Calu3 (cell line): ENCODE measurements at regions not wholly inside any gene's neighbourhood (a gene's known extent, or its start where the extent isn't known, plus 50 kb on each side); places are given as distances from the start of the nearest gene placed in this dataset.

Source experiments
- BruUV-seq: library from RNA; stranded (reverse); fragments of 400-500 nt; replicated peaks from 2 replicates; lab custom pipeline; 2021; lab: Mats Ljungman, UMichigan
- CTCF ChIA-PET: fragments of 300-600 bp; sonication (Branson Sonifier 250); formaldehyde crosslinking; loops from one replicate; lab custom pipeline; 2022; ENCODE audit warnings: antibody characterized with exemption; lab: Charles Lee
- DNase-seq: peaks from one replicate; pipeline ENCODE4 v3.0.0; 2022
- H3K27ac Mint-ChIP-seq: one replicate; pipeline ENCODE4 v1.8.0; 2022; ENCODE audit warnings: mixed read lengths; ENCODE audit not compliant: unreplicated experiment
- H3K27me3 Mint-ChIP-seq: one replicate; pipeline ENCODE4 v1.8.0; 2022; ENCODE audit warnings: mixed read lengths; ENCODE audit not compliant: unreplicated experiment
- H3K36me3 Mint-ChIP-seq: one replicate; pipeline ENCODE4 v1.8.0; 2022; ENCODE audit warnings: mild to moderate bottlenecking, moderate library complexity, mixed read lengths; ENCODE audit not compliant: insufficient read depth, unreplicated experiment
- H3K4me1 Mint-ChIP-seq: one replicate; pipeline ENCODE4 v1.8.0; 2022; ENCODE audit warnings: mild to moderate bottlenecking, low read depth, mixed read lengths; ENCODE audit not compliant: unreplicated experiment
- H3K4me3 Mint-ChIP-seq: one replicate; pipeline ENCODE4 v1.8.0; 2022; ENCODE audit warnings: mild to moderate bottlenecking, low read depth, moderate library complexity, mixed read lengths; ENCODE audit not compliant: unreplicated experiment
- H3K9me3 Mint-ChIP-seq: one replicate; pipeline ENCODE4 v1.8.0; 2022; ENCODE audit warnings: low read depth, mixed read lengths; ENCODE audit not compliant: unreplicated experiment
- intact Hi-C: fragments of 100-400 bp; cut with micrococcal nuclease; formaldehyde crosslinking; loops from one replicate; pipeline ENCODE4 v1.10.0; 2022; ENCODE audit not compliant: unreplicated experiment
- TF ChIP-seq, protein P1 (sequence below): fragments of 200-600 bp; IDR thresholded peaks from one replicate; pipeline ENCODE4 v1.8.0; 2022; ENCODE audit warnings: antibody characterized with exemption; ENCODE audit not compliant: unreplicated experiment

DNA sequence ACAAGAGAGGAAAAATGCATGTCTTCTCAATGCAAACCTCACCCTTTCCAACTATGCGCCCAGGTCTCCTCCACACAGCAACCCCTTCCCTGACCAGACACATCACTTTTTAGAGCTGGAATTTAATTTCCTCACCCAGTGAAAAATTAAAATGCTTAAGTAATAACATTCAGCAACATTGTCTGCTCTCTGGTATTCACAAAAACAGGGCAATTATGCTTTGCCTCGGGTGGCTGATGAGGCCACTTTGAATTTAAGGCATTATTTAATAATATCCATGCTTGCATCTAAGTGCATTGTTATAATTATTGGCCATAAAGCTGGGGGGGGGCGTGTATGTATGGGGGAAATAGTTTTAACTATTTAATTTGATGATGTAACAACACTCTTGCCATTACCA is 777.8 kb upstream of the NRSN1 start:
- H3K4me3 Mint-ChIP-seq: no peak overlapping the region
- TF ChIP-seq, protein P1, sequence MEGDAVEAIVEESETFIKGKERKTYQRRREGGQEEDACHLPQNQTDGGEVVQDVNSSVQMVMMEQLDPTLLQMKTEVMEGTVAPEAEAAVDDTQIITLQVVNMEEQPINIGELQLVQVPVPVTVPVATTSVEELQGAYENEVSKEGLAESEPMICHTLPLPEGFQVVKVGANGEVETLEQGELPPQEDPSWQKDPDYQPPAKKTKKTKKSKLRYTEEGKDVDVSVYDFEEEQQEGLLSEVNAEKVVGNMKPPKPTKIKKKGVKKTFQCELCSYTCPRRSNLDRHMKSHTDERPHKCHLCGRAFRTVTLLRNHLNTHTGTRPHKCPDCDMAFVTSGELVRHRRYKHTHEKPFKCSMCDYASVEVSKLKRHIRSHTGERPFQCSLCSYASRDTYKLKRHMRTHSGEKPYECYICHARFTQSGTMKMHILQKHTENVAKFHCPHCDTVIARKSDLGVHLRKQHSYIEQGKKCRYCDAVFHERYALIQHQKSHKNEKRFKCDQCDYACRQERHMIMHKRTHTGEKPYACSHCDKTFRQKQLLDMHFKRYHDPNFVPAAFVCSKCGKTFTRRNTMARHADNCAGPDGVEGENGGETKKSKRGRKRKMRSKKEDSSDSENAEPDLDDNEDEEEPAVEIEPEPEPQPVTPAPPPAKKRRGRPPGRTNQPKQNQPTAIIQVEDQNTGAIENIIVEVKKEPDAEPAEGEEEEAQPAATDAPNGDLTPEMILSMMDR: no peak
- BruUV-seq: no TSS peak

DNA sequence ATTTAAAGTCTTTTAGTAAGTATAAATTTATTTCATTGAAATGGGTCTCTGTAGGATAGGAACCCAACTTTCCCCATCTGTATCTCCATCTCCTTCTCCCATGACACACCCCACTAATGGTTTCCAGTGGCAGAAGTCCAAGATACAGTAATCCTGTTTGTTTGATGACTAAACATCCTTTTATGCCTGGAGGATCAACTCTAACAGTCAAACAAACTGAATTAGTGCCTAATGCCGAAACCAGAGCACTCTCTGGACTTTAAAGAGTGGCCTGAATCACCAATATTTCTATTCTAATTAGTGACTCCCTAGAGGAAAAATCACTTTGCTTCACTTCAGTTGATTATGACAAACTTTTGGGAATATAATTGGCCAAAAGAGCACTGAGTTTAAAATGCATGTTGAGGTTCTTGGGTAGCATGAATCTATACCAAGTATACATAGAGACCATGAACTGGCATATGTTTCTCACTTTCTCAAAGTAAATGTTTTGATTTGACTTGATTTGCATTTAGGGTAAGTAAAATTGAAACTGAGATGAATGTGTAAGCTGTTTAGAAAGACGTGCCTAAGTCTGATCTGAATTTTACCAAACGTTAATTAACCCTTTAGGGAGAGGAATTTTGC is 776.4 kb upstream of the NRSN1 start:
- CTCF ChIA-PET: no interaction called here
- Mint-ChIP-seq H3K27ac (no peak overlapping the region), H3K27me3 (no peaks in the 10 kb centered on the region), H3K9me3 (peaks cover 11% of the 10 kb centered on the region), H3K36me3 (no peaks in the 10 kb centered on the region), H3K4me1 (peaks cover 12% of the 10 kb centered on the region), H3K4me3 (no peak overlapping the region)
- intact Hi-C loops: no loop called here
- TF ChIP-seq, protein P1: no peak
- DNase-seq: peak; percentile 7
- BruUV-seq: no TSS peak

More for the DNA sequence above, 777.8 kb upstream of the NRSN1 start:
- DNase-seq: no peak
- peaks cover 15% of the 10 kb centered on the region for H3K9me3 Mint-ChIP-seq
- CTCF ChIA-PET: no interaction called here
- H3K36me3 Mint-ChIP-seq: no peaks in the 10 kb centered on the region
- H3K27me3 Mint-ChIP-seq: no peaks in the 10 kb centered on the region
- peaks cover 12% of the 10 kb centered on the region for H3K4me1 Mint-ChIP-seq
- intact Hi-C loops: no loop called here
- H3K27ac Mint-ChIP-seq: no peak overlapping the region

DNA sequence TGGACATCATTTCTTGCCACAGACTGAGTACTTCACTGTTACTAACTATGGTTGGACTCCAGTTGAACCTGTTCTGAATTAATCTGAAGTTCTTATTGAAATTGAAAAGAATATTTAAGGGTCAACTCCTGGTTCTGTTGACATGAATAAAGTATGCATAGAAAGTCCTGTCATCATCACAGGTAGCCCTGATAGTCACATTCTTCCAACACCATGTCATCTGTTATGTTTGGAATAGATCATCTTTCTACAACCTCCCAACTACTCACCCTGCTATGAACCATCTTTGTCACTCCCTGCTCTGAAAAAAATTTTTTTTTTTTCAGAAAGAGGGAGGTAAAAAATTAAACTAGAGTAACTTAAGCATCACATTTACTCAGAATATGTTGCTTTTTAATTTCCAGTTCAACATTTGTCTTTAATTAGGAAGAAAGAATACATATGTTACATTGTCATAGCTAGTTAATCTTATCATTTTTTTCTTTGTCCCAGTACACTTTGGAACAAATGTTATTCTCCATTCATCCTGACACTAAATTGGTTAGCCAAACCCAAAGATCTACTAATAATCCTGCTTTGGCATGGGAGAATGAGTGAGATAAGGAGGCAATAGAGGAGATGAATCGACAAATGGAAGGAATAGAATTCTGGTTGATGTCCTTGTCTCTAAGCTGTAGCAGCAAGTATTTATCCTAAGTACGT is 775.1 kb upstream of the NRSN1 start:
- Mint-ChIP-seq H3K27me3 (no peaks in the 10 kb centered on the region), H3K27ac (no peak overlapping the region), H3K9me3 (peaks cover 11% of the 10 kb centered on the region), H3K4me1 (peaks cover 12% of the 10 kb centered on the region), H3K4me3 (no peak overlapping the region), H3K36me3 (no peaks in the 10 kb centered on the region)
- no TSS peak for BruUV-seq
- intact Hi-C loops: no loop called here
- CTCF ChIA-PET: no interaction called here
- no peak for DNase-seq
- TF ChIP-seq, protein P1: no peak

DNA sequence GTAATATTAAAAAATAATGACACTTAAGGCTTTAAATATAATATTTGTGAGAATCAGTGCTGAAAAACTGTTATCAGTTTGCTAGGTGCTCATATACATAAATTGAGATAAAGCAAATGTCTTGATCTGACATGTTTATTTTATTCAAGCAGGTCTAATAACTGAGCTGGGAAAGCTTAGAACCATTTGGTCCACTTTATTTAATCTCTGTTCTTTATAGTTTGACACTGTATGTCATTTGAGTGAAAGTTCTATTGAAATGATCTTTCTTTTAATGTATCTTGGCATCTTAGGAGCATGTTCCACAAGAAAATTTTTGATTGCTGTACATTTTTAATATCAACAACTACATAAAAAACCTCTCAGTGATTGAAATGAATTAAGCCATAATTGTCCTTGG is 772.0 kb upstream of the NRSN1 start:
- intact Hi-C loops: no loop called here
- CTCF ChIA-PET: interaction anchor here (0.6 kb wide), 1 partner anchor 80 kb away, joined by 3 read pairs; no protein-coding TSS in a partner anchor
- Mint-ChIP-seq H3K27me3 (no peaks in the 10 kb centered on the region), H3K9me3 (peaks cover 14% of the 10 kb centered on the region), H3K36me3 (no peaks in the 10 kb centered on the region), H3K4me1 (peaks cover 12% of the 10 kb centered on the region), H3K27ac (no peak overlapping the region), H3K4me3 (no peak overlapping the region)
- no TSS peak for BruUV-seq
- no peak for DNase-seq
- TF ChIP-seq, protein P1: no peak
